Ovary (tissue), 3 donors: ENCODE measurements at regions not wholly inside any gene's neighbourhood (a gene's known extent, or its start where the extent isn't known, plus 50 kb on each side); places are given as distances from the start of the nearest gene placed in this dataset.
"Not testable (repeated sequence)": the region's sequence is repeated elsewhere in the genome, so short reads cannot be mapped to it uniquely, and the experiment has no call there.

Experiments
- EP300 ChIP-seq: sonication (generic); formaldehyde crosslinking; IDR thresholded peaks from one replicate; pipeline ENCODE4 v1.6.1; 2017; ENCODE audit warnings: antibody characterized with exemption
- POLR2A ChIP-seq: fragments of 450-650 bp; IDR thresholded peaks from one replicate; pipeline ENCODE4 v1.6.1; 2017; ENCODE audit warnings: antibody characterized with exemption, mild to moderate bottlenecking, moderate library complexity
- TF ChIP-seq, protein P1 (sequence below), 3 donors: fragments of 450-650 bp in 2 of 3; fragments of 200-600 bp in 1 of 3; IDR thresholded peaks; one replicate each; pipeline versions ENCODE4 v1.5.1 to v1.8.0; 2016 to 2022; ENCODE audit warnings: antibody characterized with exemption in 3 of 3, mild to moderate bottlenecking in 1 of 3
- donor health status: DM: no; HTN: no; CAD: no.

DNA sequence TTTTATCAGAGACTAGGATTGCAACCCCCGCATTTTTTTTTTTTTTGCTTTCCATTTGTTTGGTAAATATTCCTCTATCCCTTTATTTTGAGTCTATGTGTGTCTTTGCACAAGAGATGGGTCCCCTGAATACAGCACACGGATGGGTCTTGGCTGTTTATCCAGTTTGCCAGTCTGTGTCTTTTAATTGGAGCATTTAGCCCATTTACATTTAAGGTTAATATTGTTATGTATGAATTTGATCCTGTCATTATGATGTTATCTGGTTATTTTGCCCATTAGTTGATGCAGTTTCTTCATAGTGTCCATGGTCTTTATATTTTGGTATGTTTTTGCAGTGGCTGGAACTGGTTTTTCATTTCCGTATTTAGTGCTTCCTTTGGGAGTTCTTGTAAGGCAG lies 220.9 kb downstream of the UTRN start:
- TF ChIP-seq, protein P1, sequence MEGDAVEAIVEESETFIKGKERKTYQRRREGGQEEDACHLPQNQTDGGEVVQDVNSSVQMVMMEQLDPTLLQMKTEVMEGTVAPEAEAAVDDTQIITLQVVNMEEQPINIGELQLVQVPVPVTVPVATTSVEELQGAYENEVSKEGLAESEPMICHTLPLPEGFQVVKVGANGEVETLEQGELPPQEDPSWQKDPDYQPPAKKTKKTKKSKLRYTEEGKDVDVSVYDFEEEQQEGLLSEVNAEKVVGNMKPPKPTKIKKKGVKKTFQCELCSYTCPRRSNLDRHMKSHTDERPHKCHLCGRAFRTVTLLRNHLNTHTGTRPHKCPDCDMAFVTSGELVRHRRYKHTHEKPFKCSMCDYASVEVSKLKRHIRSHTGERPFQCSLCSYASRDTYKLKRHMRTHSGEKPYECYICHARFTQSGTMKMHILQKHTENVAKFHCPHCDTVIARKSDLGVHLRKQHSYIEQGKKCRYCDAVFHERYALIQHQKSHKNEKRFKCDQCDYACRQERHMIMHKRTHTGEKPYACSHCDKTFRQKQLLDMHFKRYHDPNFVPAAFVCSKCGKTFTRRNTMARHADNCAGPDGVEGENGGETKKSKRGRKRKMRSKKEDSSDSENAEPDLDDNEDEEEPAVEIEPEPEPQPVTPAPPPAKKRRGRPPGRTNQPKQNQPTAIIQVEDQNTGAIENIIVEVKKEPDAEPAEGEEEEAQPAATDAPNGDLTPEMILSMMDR (IDR thresholded peaks at IDR 0.05), result not testable (repeated sequence)
- TF ChIP-seq POLR2A, EP300: not testable (repeated sequence)
